Astrocyte of the cerebellum (primary cell): ENCODE measurements at regions not wholly inside any gene's neighbourhood (a gene's known extent, or its start where the extent isn't known, plus 50 kb on each side); places are given as distances from the start of the nearest gene placed in this dataset.

Experiments used
- DNase-seq: peaks from one replicate; pipeline ENCODE4 v3.0.0-alpha.2; 2011; ENCODE audit warnings: low read depth
- H3K4me3 ChIP-seq: 2 replicates; pipeline ENCODE4 v1.5.1; 2011; ENCODE audit warnings: mild to moderate bottlenecking, low read depth, low read length, moderate library complexity
- CTCF ChIP-seq: IDR thresholded peaks from 2 replicates; pipeline ENCODE4 v1.5.1; 2012; ENCODE audit warnings: low read length, low read depth, moderate library complexity, mild to moderate bottlenecking; ENCODE audit errors: missing control alignments
- in situ Hi-C: cut with HindIII; loops from 2 replicates; pipeline ENCODE4 v1.10.0; 2017; ENCODE audit warnings: low sequenced_read_pairs

- no peak for TF ChIP-seq CTCF
- no peak overlapping the region for H3K4me3 ChIP-seq
- DNase-seq, result no peak
- in situ Hi-C loops, result no loop called here
Measured at GRCh38 chrX:121120690-121121605, 73.5 kb downstream of the GLUD2 start.

GRCh38 chrX:121122332-121122731 is 74.9 kb downstream of the GLUD2 start:
- in situ Hi-C loops, result no loop called here
- no peak for DNase-seq
- TF ChIP-seq CTCF, result no peak
- H3K4me3 ChIP-seq, result no peak overlapping the region

- in situ Hi-C loops, result no loop called here
- no peak for DNase-seq
- no peak overlapping the region for H3K4me3 ChIP-seq
- no peak for TF ChIP-seq CTCF
Measured at GRCh38 chrX:121128925-121129877, 81.8 kb downstream of the GLUD2 start.

- in situ Hi-C loops, result no loop called here
- DNase-seq, result no peak
- TF ChIP-seq CTCF, result no peak
- no peak overlapping the region for H3K4me3 ChIP-seq
Measured at GRCh38 chrX:121132675-121133074, 85.3 kb downstream of the GLUD2 start.

GRCh38 chrX:121135488-121136207 is 88.2 kb downstream of the GLUD2 start:
- H3K4me3 ChIP-seq, result no peak overlapping the region
- no peak for TF ChIP-seq CTCF
- in situ Hi-C loops, result no loop called here
- DNase-seq, result no peak
